KMS-11 (cell line): ENCODE measurements at regions not wholly inside any gene's neighbourhood (a gene's known extent, or its start where the extent isn't known, plus 50 kb on each side); places are given as distances from the start of the nearest gene placed in this dataset.
"Not testable (repeated sequence)": the region's sequence is repeated elsewhere in the genome, so short reads cannot be mapped to it uniquely, and the experiment has no call there.

Experiments used
- H2AFZ ChIP-seq: fragments of 200-600 bp; sonication (generic); 2 replicates; pipeline ENCODE4 v1.6.1; 2016; ENCODE audit warnings: antibody characterized with exemption, mixed run types, low read depth
- H3K27ac ChIP-seq: fragments of 200-600 bp; sonication (generic); 2 replicates; pipeline ENCODE4 v1.6.1; 2016; ENCODE audit warnings: mild to moderate bottlenecking, mixed run types
- H3K27me3 ChIP-seq: fragments of 200-600 bp; sonication (generic); 2 replicates; pipeline ENCODE4 v1.6.1; 2017; ENCODE audit warnings: mild to moderate bottlenecking, low read depth, mixed run types, moderate library complexity; ENCODE audit not compliant: insufficient read depth
- H3K36me3 ChIP-seq: fragments of 200-600 bp; sonication (generic); 2 replicates; pipeline ENCODE4 v1.6.1; 2017; ENCODE audit warnings: mild to moderate bottlenecking, mixed run types; ENCODE audit not compliant: insufficient read depth
- H3K4me1 ChIP-seq: fragments of 200-600 bp; sonication (generic); 2 replicates; pipeline ENCODE4 v1.6.1; 2016; ENCODE audit warnings: mild to moderate bottlenecking, low read depth, mixed run types; ENCODE audit not compliant: poor library complexity, severe bottlenecking
- H3K4me2 ChIP-seq: fragments of 200-600 bp; sonication (generic); 2 replicates; pipeline ENCODE4 v1.7.0; 2016; ENCODE audit warnings: mild to moderate bottlenecking, mixed run types
- H3K4me3 ChIP-seq: fragments of 200-600 bp; sonication (generic); IDR thresholded peaks from 2 replicates; pipeline ENCODE4 v1.6.1; 2017; ENCODE audit warnings: low read depth, low read length, mixed read lengths; ENCODE audit not compliant: insufficient read depth
- H3K79me2 ChIP-seq: fragments of 200-600 bp; sonication (generic); 2 replicates; pipeline ENCODE4 v1.6.1; 2016; ENCODE audit warnings: low read depth, mixed run types; ENCODE audit not compliant: insufficient read depth
- H3K9ac ChIP-seq: fragments of 200-600 bp; sonication (generic); 2 replicates; pipeline ENCODE4 v1.6.1; 2016; ENCODE audit warnings: mild to moderate bottlenecking, mixed run types
- H4K20me1 ChIP-seq: fragments of 200-600 bp; sonication (generic); 2 replicates; pipeline ENCODE4 v1.6.1; 2016; ENCODE audit warnings: mild to moderate bottlenecking, mixed run types; ENCODE audit not compliant: insufficient read depth
- CTCF ChIP-seq: fragments of 200-600 bp; sonication (generic); conservative IDR thresholded peaks from 2 replicates; pipeline ENCODE4 v1.6.1; 2017; ENCODE audit warnings: low read depth, mild to moderate bottlenecking, antibody characterized with exemption, low read length, moderate library complexity, mixed read lengths

GRCh38 chr13:89518289-89519077 lies 1829.0 kb upstream of the MIR17HG start:
- Histone ChIP-seq H3K4me2 (no peak overlapping the region), H3K36me3 (no peaks in the 10 kb centered on the region), H3K4me3 (no peak overlapping the region), H2AFZ (no peak overlapping the region), H3K79me2 (no peaks in the 10 kb centered on the region), H3K4me1 (no peaks in the 10 kb centered on the region), H3K27me3 (no peaks in the 10 kb centered on the region), H3K27ac (no peak overlapping the region), H3K9ac (no peak overlapping the region), H4K20me1 (no peaks in the 10 kb centered on the region)
- TF ChIP-seq CTCF: no peak

GRCh38 chr13:89520468-89520867 lies 1827.0 kb upstream of the MIR17HG start:
- no peaks in the 10 kb centered on the region for H4K20me1 ChIP-seq
- no peak overlapping the region for H3K4me2 ChIP-seq
- no peak overlapping the region for H3K9ac ChIP-seq
- H3K27me3 ChIP-seq: no peaks in the 10 kb centered on the region
- no peaks in the 10 kb centered on the region for H3K79me2 ChIP-seq
- H3K4me1 ChIP-seq: no peaks in the 10 kb centered on the region
- no peak overlapping the region for H3K27ac ChIP-seq
- no peak for TF ChIP-seq CTCF
- no peak overlapping the region for H3K4me3 ChIP-seq
- H3K36me3 ChIP-seq: no peaks in the 10 kb centered on the region
- no peak overlapping the region for H2AFZ ChIP-seq

- H3K36me3 ChIP-seq, H3K9ac ChIP-seq, H3K4me1 ChIP-seq, H3K27ac ChIP-seq, H4K20me1 ChIP-seq, H3K79me2 ChIP-seq, H2AFZ ChIP-seq, H3K4me3 ChIP-seq, H3K27me3 ChIP-seq, H3K4me2 ChIP-seq: not testable (repeated sequence)
These were observed 1825.8 kb upstream of the MIR17HG start for GRCh38 chr13:89521672-89522071.

GRCh38 chr13:89541091-89542030 lies 1806.1 kb upstream of the MIR17HG start:
- no peaks in the 10 kb centered on the region for H3K27me3 ChIP-seq

More at GRCh38 chr13:89541091-89542030, 1806.1 kb upstream of the MIR17HG start:
- Histone ChIP-seq H3K27ac (no peak overlapping the region), H4K20me1 (no peaks in the 10 kb centered on the region), H3K4me1 (no peaks in the 10 kb centered on the region), H3K36me3 (no peaks in the 10 kb centered on the region), H2AFZ (no peak overlapping the region), H3K4me3 (no peak overlapping the region), H3K79me2 (no peaks in the 10 kb centered on the region), H3K4me2 (no peak overlapping the region), H3K9ac (no peak overlapping the region)
- no peak for TF ChIP-seq CTCF
